ENCODE measurements at regions not wholly inside any gene's neighbourhood (a gene's known extent, or its start where the extent isn't known, plus 50 kb on each side); places are given as distances from the start of the nearest gene placed in this dataset.

- TF ChIP-seq CTCF (IDR thresholded peaks at IDR 0.05): no peak
- H3K27me3 ChIP-seq (ENCODE audit: insufficient read depth in 3 of 3, low read length in 2 of 3): no peaks in the 10 kb centered on the region
- DNase-seq (no peak), ATAC-seq (no peak)
- peaks cover 0 to 21% of the 10 kb centered on the region in 2 donors for H3K36me3 ChIP-seq (ENCODE audit: insufficient read depth in 1 of 2, low read depth in 1 of 2)
- intact Hi-C loops (cut with DNase I): loop anchor here in 1 of 2 donors (10.0 kb wide), 2 partner anchors 168 to 362 kb away; partner anchors contain the start of genes LEPR and LEPROT
- peak overlapping the region; percentile 100 for H3K27ac ChIP-seq
- WGBS, 3 donors: 42 to 60% (median 44%) methylated on average over 2 of the region's 2 CpGs
- no peaks in the 10 kb centered on the region for H3K9me3 ChIP-seq
- H3K4me1 ChIP-seq: peaks cover 75% of the 10 kb centered on the region
- H3K4me3 ChIP-seq: peak overlapping the region; percentile 29
Measured at GRCh38 chr1:65062339-65062738, 85.7 kb upstream of the AK4 start.

GRCh38 chr1:65063025-65063424 is 85.0 kb upstream of the AK4 start:
- DNase-seq (no peak), ATAC-seq (no peak)
- peak; percentile 12 for TF ChIP-seq CTCF (IDR thresholded peaks at IDR 0.05)
- peaks cover 0 to 14% of the 10 kb centered on the region in 2 donors for H3K36me3 ChIP-seq (ENCODE audit: insufficient read depth in 1 of 2, low read depth in 1 of 2)
- intact Hi-C loops (cut with DNase I): loop anchor here in 1 of 2 donors (10.0 kb wide), 2 partner anchors 168 to 362 kb away; partner anchors contain the start of genes LEPR and LEPROT
- WGBS, 3 donors: 48 to 66% (median 53%) methylated on average over 6 of the region's 6 CpGs
- no peaks in the 10 kb centered on the region for H3K27me3 ChIP-seq (ENCODE audit: insufficient read depth in 3 of 3, low read length in 2 of 3)
- H3K9me3 ChIP-seq: no peaks in the 10 kb centered on the region
- peaks cover 69% of the 10 kb centered on the region for H3K4me1 ChIP-seq
- peak overlapping the region; percentile 29 for H3K4me3 ChIP-seq
- H3K27ac ChIP-seq: peak overlapping the region; percentile 100

- Histone ChIP-seq H3K4me3 (peak overlapping the region; percentile 94), H3K27ac (peak overlapping the region; percentile 100), H3K4me1 (peaks cover 49% of the 10 kb centered on the region)
Measured at GRCh38 chr1:65064981-65065380, 83.0 kb upstream of the AK4 start.

GRCh38 chr1:65065524-65066418 is 82.2 kb upstream of the AK4 start:
- no peaks in the 10 kb centered on the region for H3K27me3 ChIP-seq (ENCODE audit: insufficient read depth in 3 of 3, low read length in 2 of 3)
- 6 to 9% (median 8%) methylated on average over 16 of the region's 16 CpGs for WGBS, 3 donors
- TF ChIP-seq CTCF (IDR thresholded peaks at IDR 0.05): no peak
- no peaks in the 10 kb centered on the region for H3K9me3 ChIP-seq
- ATAC-seq (peak; percentile 9 to 55 (median 40)), DNase-seq (peak; percentile 39 to 74)
- H3K4me3 ChIP-seq: peak overlapping the region; percentile 94
- intact Hi-C loops (cut with DNase I): loop anchor here in 1 of 2 donors (2.0 to 10.0 kb wide), 5 partner anchors 63 to 359 kb away; partner anchors contain the start of genes JAK1, LEPR and LEPROT
- peaks cover 41% of the 10 kb centered on the region for H3K4me1 ChIP-seq
- H3K36me3 ChIP-seq (ENCODE audit: insufficient read depth in 1 of 2, low read depth in 1 of 2): peaks cover 0 to 6% of the 10 kb centered on the region in 2 donors
- peak overlapping the region; percentile 100 for H3K27ac ChIP-seq

More at GRCh38 chr1:65064981-65065380, 83.0 kb upstream of the AK4 start:
- DNase-seq (no peak), ATAC-seq (no peak)
- Histone ChIP-seq H3K9me3 (no peaks in the 10 kb centered on the region), H3K36me3 (ENCODE audit: insufficient read depth in 1 of 2, low read depth in 1 of 2) (peaks cover 0 to 6% of the 10 kb centered on the region in 2 donors), H3K27me3 (ENCODE audit: insufficient read depth in 3 of 3, low read length in 2 of 3) (no peaks in the 10 kb centered on the region)
- TF ChIP-seq CTCF (IDR thresholded peaks at IDR 0.05): no peak
- intact Hi-C loops (cut with DNase I): loop anchor here in 1 of 2 donors (5.0 to 10.0 kb wide), 4 partner anchors 98 to 360 kb away; partner anchors contain the start of genes JAK1, LEPR and LEPROT

All from psoas muscle (tissue), 7 donors.